NCI-H69 (cell line): ENCODE measurements at regions not wholly inside any gene's neighbourhood (a gene's known extent, or its start where the extent isn't known, plus 50 kb on each side); places are given as distances from the start of the nearest gene placed in this dataset.
"Not testable (repeated sequence)": the region's sequence is repeated elsewhere in the genome, so short reads cannot be mapped to it uniquely, and the experiment has no call there.

Experiments used
- DNase-seq: peaks from one replicate; lab custom pipeline; 2025; lab: John Stamatoyannopoulos, UW

DNA sequence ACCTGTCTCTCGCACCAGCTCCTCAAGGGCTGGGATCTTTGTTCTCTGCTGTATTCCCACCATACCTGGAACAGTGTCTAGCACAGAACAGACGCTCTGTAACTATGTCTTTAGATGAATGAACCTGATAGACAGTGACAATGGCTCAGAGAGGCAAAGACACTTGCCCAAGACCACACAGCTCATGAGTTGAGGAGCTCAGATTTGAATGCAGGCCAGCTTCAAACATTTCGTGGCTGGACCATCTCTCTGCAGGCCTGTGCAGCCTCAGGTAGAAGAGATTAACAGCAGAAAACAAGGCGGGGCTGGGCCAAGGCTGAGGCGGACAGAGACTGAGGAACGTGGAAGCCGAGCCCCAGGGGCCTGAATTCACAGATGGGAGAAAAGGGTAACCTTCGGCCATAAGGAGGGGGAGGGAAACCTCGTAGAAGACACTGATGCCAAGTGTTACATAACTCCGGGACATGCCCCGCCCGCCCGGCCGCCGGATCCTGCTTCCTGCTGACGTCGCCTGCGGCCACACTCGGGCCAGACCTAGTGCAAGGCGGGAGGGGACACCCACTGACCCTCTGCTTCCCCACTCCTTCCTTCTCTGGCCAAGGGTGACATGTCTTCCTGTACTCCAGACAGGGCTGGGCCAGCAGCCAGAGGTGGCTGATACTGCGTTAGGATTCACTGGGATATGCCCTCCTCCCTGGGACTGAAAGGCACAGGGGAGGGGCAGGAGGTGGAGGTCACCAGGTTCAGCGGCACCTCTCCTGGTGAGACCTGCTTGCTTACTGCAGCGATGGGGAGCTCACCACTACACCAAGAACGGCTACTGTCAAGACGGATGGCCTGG lies 86.8 kb downstream of the RFLNA start:
- DNase-seq, result no peak

DNA sequence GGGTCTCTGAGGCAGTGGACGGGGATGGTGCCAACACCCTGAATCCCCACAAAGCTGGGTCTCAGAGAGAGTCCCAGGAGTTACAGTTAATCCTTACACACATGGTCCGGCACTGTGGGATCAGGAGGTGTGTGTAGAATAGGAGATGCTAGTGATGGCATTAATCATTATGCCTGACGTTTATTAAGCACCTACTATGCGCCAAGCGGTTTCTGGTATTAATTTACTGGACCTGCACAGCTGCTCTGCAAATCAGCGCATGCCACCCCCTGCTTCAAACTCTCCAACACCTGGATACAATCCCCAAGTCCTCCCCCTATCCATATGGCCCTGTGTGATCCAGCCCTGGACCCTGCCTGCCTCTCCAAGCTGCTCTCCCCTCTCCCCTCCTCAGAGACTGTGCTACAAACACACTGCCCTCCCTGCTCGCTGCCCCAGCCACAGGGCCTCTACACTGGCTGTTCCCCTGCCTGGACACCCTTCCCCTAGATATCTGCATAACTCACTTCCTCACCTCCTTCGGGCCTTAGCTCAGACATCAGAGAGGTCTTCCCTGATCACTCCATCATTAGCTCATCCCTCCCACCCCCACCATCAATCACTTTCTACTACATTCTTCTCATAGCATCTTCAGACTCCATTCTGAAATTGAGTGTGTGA lies 86.0 kb downstream of the RFLNA start:
- no peak for DNase-seq

DNA sequence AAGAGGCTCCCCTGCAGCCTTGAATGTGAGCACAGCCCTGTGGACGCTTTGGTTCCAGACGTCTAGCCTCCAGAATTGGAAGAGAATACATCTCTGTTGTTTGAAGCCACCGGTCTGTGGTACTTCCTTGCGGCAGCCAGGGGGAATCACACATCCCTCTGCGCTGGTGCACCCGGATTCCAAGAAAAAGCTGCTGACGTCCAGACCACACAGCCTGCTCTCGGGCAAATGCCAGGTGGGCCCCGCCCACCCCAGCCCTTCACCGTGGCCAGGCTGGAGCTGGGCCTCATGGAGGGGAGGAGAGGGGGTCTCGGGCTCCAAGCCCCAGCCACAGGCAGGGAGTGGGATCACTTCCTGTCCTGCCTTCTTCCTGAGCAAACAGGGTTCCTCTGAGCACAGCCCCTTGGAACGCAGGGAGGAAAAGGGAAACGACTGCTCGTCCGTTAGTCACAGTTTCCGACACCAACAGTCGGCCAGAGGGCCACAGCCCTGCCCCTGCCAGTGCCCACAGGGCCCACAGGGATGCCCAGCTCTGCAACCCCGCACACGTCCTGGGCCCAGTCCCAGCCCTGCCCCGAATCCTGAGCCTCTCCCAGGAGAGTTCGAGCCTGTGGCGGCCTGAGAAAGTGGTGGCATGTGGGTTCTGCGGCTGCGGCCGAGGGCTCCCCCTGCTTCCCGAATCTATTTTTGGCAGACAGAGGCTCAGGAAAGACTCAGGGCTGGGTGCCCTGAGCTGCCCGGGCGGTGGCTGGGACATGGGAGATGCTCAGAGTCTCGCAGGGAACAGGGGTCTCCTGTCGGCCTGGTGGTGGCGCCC lies 85.3 kb downstream of the RFLNA start:
- no peak for DNase-seq

DNA sequence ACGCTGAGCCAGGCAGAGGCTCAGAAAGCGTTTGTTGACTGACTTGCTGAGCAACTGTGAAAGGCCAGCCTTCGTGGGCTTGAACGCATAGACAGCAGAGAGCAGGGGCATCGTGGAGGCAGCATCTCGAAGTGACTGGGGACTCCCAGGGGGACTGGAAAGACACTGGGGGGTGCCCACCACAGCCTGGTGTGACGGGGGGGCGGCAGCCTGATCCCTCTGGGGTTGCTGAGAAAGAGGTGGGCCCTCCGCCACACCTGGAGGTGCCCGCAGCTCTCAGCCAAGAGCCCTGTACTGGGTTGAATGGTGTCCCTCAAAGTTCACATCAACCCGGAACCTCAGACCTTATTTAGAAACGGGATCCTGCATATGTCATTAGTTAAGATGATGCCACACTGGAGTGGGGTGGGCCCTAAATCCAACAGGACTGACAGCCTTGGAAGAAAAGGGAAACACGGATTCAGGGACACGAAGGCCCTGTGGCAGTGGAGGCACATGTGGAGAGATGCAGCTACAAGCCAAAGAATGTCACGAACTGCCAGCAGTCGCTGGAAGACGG lies 84.6 kb downstream of the RFLNA start:
- no peak for DNase-seq

DNA sequence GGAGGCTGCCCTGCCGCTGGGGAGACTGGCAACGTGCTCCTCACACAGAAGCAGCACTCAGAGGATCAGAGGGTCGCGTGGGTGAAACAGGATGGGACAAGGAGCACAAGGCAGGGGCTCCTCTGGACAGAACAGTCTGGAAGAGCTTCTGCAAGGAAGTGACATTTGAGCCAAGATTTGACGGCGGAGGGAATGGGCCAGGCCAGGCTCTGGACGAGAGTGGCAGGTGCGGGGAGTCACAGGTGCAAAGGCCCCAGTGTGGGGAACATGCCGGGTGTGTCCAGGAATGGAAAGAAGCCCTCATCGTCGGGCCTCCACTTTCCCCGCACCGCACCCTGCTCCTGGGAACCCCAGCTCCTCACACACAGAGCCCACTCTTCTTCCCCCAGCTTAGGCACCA lies 84.0 kb downstream of the RFLNA start:
- no peak for DNase-seq

DNA sequence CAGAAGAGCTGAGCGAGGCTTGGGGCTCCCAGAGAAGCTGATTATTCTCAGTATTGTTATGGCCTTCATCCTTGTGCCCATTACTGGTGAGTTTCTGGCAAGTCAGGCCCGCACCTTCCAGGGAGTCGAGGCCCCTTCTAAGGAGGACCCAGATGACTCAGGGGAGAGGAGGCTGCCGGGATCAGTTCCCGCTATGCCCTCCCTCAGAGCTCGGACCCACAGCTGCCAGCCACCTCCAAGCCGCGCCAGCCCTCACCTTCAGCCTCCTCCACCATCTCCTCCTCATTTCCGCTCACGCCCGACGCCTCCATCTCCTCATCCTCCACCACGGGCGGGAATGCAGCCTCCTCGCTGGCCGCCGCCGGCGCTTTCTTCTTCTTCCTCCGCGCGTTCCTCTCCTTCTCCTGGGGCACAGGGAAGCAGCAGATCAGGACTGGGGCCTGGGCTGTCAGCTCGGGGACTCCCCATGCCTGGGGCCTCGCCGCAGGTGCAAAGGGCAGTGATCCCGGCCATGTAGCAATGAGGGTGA lies 83.2 kb downstream of the RFLNA start:
- DNase-seq, result no peak

DNA sequence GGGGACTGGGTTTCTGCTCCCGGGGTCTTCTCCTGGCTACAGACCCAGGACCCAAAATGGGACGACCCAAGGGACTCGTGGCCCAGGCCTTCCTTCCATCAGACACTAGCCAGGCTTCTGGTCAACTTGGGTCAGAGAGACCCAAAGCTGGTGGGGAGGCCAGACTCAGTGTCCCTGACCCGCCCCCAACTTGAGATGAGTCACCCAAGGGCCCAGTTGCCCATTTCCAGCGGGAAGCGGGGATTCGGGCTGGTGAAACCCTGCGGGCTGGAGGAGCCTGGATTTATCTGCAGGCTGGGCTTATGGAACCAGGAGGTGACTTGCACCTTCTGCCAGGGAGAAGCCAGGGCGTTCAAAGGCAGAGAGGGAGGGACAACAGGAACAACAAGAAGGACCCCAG lies 81.5 kb downstream of the RFLNA start:
- DNase-seq, result no peak

DNA sequence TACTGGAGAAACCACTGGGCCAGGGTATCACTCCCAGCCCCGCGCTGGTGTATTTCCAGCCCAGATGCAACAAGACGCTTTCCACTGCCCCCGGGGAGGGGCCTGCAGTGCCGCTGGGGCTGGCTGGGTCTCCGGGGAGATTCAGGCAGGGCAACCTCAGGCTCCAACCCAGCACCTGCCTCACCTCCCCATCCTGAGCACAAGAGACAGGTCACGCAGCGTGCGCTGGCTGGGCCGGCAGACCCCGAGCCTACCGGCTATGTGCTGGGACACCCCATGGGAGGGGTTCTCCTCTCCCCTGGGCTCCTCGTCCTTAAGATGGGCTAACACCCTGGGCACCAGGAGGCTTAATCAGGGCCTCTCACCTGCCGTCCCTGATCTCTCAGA lies 80.9 kb downstream of the RFLNA start:
- no peak for DNase-seq

DNA sequence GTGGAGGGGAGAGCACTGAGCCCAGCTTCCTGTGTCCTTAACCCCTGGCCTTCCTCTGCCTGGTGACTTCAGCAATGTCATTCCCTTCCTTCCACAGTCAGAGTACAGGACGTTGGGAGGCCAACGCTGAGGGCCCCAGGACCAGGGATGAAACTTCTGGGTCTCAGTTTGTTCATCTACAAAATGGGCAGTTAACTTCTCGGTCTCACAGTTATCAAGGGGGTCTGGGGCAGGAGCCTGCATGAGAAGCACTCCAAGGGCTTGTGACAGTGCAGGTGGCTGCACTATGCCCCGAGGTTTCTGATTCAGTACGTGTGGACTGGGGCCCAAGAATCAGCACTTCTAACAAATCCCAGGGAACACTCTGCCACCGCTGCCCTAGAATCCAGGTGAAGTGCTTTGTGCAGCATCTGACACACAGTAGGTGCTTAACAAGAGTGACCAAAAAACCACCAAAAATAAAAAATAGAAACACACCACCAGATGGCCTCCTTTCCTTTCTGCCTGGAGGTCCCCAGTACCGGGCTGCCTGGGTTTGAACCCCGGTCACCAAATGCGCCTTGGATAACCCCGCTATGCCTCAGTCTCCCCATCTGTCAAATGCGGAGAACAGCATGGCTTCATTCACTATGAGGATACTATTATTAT lies 80.4 kb downstream of the RFLNA start:
- DNase-seq, result no peak

DNA sequence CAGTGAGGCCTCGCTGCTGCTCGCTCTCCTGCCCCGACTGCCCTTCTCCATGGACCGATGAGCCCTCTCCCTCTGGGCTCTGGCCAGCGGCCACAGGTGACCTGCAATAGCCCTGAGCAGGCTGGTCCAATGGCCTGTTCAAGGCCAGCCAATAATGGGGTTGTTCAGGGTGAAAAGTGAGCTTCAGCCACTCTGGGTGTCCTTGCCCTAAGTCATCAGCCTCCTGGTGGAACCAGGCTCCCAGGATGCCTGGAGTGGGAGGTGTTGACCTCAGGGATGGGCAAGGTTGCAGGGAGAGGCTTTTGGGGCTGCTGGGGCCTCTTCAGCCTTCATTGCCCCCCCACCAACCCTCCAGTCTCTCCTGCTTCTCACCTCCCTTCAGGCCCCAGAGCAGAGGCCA lies 79.7 kb downstream of the RFLNA start:
- DNase-seq, result no peak

DNA sequence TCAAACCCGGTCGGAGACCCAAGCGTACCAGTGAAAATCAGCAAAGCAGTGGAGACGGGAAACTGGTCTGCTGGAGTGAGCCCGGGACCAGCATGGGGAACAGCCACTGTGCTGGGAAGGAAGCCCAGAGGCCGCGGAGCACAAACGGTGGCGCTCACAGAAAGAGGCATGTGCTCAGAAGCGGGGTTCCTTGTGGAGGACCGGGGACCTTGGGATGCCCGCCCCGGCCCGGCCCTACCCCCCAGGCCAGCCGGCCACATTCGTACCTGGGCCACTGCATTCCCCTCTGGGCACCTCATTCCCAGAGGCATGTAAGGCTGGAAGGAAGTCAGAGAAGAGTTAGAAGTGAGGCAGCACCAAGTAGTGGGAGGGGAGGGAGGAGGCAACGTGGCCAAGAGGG lies 79.3 kb downstream of the RFLNA start:
- DNase-seq, result no peak

DNA sequence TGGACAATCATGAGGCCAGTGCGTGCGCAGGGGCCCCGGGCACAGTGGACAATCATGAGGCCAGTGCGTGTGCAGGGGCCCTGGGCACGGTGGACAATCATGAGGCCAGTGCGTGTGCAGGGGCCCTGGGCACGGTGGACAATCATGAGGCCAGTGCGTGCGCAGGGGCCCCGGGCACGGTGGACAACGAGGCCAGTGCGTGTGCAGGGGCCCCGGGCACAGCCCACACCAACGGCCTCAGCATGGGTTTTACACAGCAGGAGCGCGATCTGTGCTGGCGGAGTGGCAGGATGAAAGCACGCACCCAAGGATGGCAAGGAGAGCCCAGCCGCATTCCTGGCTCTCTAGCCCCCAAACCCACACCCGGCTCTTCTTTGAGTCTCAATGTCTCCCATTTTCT lies 78.8 kb downstream of the RFLNA start:
- DNase-seq, result not testable (repeated sequence)

DNA sequence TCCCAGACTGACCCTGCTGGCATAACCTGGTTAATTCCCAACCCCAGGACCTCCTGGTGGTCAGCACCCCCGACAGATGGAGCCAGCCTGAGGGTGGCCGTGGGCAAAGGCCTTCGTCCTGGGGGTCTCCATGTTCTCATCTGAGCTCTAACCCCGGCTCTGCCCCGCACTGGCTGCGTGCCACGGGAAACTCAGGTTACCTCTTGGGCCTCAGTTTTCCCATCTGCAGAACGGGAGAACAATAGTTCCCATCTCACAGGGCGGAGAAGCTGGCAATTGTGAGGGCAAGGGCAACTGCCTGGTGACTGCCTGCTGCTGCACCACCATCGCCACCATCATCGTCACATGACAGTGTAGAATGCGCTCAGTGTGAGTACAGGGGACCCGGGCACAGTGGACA lies 77.9 kb downstream of the RFLNA start:
- no peak for DNase-seq

DNA sequence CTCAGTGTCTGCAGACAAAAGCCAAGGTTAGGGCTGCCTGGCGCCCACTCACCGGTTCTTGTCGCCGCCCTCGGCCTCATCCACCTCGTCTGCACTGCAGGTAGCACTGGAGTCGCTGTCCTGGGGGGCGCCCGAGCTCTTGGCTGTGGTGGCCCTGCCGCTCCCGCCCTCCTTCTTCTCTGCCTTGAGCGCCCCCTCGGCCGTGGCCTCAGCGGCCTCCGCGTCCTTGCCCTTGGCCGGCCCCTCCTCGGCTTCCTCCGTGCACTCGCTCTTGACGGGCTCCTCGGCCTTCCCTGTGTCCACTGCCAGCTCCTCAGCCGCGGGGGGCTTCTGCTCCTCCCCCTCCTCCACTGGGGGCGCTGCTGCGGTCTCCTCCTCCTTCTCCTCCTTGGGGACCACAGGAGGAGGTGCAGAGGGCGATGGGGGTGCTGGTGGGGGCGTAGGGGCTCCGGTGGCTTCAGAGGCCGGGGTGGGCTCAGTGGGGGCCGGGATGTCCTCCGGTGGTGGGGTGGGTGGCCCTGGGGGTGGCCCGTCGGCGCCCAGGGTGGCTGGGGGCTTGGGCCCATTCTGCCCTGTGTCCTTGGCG lies 77.2 kb downstream of the RFLNA start:
- no peak for DNase-seq

DNA sequence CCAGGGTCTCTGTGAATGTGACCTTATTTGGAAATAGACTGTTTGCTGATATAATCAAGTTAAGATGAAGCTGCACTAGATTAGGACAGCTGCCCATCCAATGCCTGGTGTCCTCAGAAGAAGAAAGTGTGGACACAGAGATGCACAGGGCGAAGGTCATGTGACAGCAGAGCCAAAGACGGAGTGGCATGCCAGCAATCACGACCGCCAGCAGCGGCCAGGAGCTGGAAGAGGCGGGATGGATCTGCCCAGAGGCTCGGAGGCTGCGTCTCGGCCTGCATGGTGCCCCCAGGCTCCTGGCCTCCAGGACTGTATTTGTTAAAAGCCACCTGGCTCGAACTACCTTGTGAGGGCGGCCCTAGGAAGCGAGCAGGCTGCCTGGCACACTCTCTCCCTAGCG lies 76.5 kb downstream of the RFLNA start:
- DNase-seq, result no peak

DNA sequence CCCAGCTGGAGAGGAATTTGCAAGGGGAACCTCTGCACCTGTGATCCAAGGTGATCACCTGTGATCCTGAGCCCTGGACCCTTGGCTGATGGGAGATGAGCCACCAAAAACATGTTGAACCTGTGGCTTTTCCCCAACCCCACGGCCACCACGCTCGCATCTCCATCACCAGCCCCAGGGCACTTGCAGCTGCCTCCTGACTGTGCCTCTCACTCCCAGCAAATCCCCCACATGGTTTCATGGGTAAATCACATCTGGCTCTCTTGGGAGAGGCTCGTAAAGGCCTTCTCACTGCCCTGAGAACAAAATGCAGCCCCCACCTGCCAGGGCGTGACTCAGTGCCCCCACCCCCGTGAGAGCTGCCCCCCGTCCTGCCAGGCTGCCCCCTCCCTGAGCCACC lies 76.0 kb downstream of the RFLNA start:
- no peak for DNase-seq

DNA sequence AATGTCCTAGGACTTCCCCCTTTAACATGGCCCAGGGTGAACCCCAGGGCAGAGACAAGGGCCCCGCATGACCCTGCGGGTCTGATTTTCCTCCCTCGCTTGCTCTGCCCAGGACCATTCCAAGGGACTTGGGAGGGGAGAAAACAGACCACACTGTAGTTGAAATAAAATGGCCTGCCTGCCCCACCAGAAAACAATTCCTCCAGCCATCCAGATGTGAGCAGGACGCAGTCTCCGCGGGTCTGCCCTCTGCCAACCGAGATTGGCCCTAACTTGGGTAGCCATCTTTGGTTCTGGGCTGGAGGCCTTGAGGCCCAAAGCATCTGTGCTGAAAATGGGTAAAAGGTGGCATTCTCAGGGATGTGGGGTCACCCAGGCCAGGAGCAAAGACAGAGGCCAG lies 75.5 kb downstream of the RFLNA start:
- no peak for DNase-seq

DNA sequence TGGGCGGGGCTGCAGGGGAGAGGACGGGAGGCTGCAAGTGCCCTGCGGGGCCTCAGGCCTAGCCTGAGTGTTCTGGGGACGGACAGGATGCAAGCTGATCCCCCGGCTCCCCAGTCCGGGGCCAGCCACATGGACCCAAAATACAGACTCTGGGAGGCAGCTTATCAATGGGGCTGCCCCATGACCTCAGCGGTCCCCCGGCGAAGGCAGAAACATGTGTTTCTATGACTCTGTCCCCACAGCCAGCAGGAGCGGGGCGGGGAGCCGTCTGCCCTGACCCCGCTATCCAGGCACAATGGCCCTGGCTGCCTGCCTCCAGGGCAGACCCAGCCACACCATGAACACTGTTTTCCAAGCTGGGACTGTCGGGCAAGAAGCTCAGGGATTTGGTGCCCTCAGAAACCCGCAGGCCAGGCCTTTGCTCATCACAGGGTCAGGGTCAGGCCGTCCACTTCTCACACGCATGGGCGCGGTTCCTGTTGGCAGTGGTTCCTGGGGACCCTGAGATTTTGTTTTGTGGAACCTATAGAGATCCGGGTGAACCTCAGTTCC lies 75.0 kb downstream of the RFLNA start:
- no peak for DNase-seq

DNA sequence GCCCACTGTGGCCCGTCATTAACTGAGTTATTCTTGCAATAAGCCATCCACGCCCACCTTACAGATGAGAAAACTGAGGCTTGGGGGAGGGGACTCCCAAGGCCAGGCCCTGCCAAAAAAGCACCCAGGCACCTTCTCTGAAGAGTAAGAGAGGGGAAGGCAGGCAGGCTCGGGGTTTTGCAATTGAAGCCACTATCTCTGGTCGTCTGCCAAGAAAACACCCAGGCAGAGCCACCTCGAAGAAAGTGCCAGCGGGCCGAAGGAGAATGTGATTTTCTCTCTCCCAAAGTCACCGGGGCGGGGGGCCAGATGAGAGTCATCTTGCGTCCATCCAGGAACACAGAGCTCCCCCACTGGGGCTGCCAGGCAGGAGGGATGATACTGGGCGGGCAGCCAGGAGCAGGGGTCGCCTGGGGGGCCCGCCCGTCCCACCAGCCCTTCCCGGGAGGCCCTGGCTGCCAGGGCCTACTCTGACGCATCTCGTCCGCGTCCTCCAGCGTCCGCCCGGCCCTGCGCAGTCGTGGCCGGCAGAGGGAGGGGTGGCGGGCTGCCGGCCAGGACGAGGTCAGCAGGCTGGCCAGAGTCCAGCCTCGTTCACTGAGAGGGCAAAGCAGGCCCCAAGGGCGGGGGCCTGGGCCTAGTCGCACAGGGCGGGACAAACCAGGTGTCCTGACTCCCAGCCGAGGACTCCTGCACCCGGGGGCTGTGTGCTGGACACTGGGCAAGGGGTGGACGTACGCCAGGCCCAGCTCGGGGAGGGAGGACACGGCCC lies 74.3 kb downstream of the RFLNA start:
- DNase-seq, result no peak

DNA sequence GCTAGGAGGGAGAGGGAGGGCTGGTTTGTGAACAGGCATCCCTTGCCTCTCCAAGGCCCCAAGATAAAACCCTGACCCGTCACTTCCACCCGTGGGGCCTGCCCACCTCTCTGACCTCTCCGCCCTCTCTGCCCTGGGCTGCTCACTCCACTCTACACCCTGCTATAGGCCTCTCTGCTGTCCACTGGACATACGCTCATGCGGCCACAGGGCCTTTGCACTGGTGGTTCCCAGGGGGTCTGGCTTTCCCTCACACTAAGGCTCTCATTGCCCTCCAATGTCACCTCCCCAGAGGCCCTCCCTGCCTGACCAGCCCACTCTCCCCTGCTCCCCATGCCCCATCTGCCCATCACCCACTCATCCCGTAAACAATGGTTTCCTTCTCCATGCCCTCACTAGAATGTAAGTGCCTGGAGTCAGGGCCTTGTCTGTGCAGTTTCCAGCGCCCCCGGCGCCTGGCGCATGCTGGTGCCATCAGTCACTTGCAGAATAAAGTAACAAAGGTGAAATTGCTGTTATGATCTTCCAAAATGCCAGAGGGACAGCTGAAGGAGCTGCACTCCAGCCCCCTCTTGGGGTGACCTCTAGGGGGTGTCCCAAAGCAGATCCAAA lies 73.6 kb downstream of the RFLNA start:
- no peak for DNase-seq
